CD4-positive, alpha-beta T cell treated with Interleukin-1 beta for 1 hour (primary cell): ENCODE measurements at regions not wholly inside any gene's neighbourhood (a gene's known extent, or its start where the extent isn't known, plus 50 kb on each side); places are given as distances from the start of the nearest gene placed in this dataset.
A peak's percentile ranks its signal among the peaks of the same experiment; 100 is the strongest.
"Not testable (repeated sequence)": the region's sequence is repeated elsewhere in the genome, so short reads cannot be mapped to it uniquely, and the experiment has no call there.

ENCODE experiments used
- DNase-seq, 2 donors: peaks; one replicate each; pipeline ENCODE4 v3.0.0-alpha.2; 2020 to 2022

- no peak for DNase-seq
These were observed 501.0 kb downstream of the SETD4 start for GRCh38 chr21:35559128-35559828.

DNA sequence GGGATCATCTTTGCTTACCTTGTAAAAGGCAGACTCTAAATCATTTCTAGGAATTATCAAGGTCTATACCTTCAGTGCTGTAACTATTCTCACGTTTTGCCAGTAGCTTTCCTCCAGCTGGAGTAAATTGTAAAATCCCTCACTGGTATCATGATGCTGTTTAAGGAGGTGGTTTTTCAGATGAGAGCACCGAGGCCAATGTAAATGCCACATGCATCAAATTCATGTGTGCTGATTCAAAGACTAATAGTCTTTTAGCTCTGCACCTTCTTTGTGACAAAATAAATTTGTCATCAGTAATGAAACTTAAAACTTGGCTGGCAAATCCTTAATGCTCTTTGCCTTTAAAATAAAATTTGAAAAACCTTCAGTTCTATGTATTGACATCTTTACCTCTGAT lies 503.8 kb downstream of the SETD4 start:
- DNase-seq = no peak

DNA sequence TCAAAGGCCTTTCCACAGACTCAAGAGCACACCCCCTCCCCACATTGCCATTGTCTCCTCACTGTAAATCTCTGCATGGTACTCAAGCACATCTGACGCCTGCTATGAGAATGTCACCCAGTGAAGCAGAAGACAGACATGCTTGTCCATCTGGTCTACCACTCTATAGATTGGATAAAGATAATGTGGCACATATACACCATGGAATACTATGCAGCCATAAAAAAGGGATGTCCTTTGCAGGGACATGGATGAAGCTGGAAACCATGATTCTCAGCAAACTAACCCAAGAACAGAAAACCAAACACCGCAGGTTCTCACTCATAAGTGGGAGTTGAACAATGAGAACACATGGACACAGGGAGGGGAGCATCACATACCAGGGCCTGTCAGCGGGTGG lies 503.4 kb upstream of the RUNX1 start:
- not testable (repeated sequence) for DNase-seq

DNA sequence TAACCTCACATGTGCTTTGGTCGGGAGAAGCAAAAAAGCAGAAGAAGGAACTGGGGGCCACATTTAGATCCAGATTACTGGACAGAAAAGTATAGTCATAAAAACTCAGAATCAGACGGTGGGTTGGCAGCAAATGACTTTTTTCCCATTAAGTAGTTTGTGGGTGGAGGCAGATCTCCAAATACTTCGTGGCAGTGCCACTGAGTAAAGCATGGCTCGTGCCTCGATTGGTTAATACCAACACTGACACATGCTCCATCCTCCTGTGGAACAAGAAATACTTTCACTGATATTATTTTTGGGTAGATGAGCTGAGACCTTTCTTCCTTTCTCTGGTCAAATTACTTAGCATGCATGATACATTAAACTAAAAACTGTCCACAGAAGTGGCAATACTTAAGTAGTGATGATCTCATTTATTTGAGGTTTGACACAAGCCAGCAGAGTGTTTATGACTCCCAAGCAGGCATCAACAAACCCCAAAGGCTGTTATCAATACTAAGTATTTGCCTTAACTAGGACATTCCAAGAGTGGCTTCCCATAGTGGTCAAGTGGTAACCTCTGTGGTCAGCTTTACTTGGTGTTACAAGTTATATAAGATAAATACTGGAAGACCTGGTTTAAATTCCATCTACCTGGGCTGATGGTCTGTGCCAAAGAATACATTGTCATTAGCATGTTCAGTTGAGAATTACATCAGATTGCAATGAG lies 500.0 kb upstream of the RUNX1 start:
- no peak for DNase-seq

DNA sequence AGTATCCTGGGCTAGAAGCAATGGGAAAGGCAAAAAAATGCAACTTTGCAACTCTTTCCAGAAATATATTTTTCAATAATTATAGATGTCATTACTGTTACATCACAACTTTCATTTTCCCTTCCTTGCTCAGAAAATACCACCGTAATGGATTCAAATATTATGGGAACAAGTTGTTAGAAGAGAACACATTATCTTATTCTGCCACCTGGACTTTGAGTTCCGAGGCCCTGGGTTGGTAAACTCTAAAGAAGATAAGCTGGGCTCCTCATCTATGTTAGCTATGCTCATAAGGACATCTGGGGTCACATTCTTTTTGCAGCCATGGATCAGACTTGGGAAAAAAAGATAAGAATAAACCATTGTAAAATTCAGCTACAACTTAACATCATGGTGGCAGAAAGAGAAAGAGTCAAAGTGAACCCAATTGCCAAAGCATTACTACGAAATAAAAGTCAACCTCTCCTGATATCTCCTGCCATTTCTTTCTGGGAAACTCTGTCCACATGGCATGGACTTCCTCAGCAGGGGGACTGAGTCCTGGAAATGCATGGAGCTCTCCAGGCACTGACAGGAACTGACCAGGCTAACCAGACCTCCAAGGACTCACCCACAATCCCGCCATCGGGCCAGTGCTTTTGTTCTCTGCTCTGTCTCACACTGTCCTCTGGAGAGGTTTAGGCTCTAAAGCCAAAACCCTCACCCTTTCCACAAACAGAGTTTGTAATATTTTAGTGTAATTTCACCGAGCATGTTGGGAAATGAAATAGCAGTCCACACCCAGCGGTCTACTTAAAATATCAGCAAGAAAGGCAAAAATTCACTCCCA lies 499.1 kb upstream of the RUNX1 start:
- DNase-seq = no peak

DNA sequence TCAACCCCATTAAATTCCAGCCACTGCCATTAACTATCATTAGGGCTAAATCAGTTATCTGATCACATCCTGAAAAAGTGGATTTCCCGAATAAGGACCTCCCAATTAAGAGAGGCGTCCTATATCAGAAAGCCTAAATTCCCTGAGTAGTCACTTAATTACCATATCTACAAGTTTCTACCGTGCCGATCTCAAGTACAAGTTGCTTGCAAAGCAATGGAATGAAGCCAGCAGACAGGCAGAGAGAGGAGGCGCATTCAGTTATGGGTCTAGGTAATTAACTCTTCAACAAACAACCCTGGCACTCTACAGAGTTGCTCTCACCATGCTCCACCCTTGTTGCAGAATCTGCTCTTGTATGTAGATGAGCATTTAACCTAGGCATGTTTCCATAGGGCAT lies 494.6 kb upstream of the RUNX1 start:
- no peak for DNase-seq

GRCh38 chr21:35540950-35541638 lies 492.0 kb upstream of the RUNX1 start:
- no peak for DNase-seq

DNA sequence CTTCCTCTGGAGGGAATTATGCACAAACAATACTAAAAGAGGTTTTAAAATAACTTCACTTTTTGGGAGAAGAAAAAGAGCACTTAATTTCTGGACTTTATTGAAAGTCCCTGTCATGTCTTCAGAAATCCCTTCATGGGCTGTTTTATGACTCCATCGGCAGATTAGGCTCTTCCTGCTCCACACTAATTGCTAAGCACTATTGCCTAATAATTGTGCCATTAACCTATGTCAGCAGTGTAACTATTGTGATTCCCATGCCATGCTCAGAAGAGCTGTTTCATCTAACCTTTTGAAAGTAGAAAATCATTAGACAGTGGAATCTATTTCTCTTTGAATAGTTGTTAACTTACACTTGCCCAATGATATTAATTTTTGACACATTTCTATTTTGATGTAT lies 489.3 kb upstream of the RUNX1 start:
- DNase-seq = no peak

- DNase-seq = no peak
These were observed 488.5 kb upstream of the RUNX1 start for GRCh38 chr21:35537604-35538003.

GRCh38 chr21:35533893-35534292 lies 484.8 kb upstream of the RUNX1 start:
- DNase-seq = no peak

DNA sequence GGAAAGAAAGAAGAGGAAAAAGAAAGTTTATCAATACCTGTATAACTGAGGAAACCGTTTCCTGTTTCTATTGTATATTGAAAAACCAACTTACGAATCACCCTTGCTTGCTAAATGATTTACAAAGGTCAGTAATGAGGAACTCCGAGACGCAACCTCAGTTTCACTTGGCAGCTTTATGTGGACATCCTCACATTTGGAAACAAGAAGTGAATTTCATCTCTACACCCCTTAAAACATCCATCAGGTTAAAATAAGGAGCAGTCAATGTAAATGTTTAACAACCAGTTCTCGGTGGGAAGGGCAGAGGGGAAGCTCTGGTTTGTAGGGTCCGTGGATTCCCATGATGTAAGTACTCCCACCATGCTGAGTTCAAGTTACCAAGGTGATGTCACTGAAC lies 481.7 kb upstream of the RUNX1 start:
- DNase-seq = no peak

GRCh38 chr21:35529171-35529863 lies 480.2 kb upstream of the RUNX1 start:
- peak in 1 of 2 donors; percentile 29 for DNase-seq

DNA sequence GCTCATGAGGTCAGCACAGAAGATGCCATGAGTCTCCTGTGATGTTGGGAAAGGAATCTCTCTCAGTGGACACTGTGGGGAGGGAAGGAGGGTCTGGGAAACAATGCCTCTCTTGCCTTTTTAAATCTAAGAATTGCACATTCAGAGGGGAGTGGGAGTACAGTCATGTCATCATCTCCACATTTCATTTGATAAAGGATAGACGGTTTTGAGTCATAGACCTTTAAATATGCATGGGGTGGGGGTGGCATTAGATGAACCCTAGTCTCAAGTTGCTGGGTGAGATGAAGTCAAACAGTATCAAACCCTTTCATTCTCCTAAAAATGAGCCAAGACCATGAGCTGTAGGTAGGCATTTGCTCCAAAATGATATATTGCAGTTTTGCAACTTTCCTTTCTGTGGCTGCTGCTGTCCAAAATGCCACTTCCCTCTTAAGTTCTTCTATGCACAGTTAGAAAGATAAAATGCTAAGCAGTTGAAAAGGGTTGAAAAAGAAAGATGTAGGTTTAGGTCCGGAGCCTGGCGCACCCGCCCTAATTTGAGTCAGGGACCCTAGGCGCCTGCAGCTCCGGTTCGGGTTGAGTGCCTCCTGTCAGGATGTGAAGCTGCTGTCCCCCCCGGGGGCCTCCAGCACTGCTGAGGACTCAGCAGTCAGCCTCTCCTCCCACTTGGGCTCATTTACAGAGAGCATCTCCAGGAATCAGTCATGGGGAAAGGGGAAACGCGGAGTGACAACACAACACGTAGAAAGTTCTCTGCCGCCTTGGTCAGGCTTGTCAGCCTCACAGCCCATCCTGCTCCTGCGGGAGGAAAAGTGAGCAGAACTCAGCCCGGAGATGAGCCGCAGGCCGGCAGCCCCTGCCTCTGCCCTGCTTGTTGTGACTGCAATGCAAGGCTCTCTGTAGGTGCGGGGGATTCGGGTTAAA lies 479.3 kb upstream of the RUNX1 start:
- DNase-seq = peak; percentile 18 to 33

DNA sequence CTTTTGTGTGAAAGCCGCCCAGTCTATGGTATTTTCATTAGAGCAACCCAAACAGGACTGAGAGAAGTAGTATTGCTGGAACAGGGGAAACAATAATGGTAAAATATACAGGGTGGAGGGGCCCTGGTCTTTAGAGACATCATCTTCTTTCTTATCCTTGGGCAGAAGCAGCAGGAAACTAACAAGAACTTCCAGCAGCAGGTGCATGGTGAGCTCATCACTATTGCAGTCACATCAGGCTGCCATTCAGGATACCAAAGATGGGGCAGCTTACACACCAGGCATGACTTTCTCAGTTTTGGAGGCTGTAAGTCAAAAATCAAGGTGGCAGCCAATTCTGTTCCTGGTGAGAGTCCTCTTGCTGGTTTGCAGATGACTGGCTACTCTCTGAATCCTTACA lies 478.3 kb upstream of the RUNX1 start:
- no peak for DNase-seq

DNA sequence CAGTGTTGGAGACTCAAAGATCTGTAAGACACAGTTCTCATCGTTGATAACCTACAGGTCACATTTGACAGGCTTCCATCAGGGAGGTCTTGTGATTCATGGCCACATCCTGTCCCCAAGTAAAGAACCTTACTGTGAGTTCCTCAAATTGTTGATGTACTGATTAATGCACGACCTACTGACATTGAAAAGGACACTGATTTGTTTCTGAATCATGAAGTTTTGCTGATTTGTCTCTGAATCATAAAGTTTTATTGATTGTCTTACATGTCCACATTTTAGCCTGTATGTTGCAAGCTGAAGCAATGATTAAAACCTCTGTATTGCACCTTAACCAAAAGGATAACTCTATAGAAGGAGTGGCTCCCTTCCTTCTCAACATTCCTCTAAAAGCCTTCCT lies 476.3 kb upstream of the RUNX1 start:
- DNase-seq = peak in 1 of 2 donors; percentile 19

DNA sequence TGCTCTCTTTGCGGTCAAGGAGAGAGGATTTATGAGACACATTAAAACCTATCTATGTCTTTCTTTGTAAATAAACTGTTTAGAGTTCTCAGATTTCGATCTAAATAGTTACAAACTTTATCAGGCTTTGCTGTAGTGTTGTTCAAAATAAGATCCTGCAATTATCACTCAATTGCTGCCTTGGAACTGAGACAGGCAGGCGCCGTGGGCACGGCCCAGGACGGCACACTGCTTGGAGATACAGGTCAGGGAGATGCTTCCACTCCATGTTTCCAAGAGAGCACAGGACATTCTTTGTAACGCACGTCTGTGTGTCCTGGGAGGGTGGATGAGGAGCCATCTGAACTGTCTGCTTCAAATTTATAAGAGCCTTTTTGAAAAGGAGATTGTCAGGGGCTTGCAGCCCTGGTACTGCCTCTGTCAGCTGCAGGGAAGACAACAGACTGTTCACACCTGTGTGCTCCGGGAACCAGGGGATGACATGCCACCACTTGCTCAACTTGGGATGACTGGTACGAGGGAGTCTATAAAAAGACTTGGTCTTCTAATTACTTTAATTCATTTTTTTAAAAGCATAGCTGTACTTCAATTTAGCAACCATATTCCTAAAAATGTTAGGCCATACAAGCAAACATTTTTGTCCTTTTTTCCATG lies 472.9 kb upstream of the RUNX1 start:
- no peak for DNase-seq

GRCh38 chr21:35521293-35521692 lies 472.2 kb upstream of the RUNX1 start:
- DNase-seq = no peak

DNA sequence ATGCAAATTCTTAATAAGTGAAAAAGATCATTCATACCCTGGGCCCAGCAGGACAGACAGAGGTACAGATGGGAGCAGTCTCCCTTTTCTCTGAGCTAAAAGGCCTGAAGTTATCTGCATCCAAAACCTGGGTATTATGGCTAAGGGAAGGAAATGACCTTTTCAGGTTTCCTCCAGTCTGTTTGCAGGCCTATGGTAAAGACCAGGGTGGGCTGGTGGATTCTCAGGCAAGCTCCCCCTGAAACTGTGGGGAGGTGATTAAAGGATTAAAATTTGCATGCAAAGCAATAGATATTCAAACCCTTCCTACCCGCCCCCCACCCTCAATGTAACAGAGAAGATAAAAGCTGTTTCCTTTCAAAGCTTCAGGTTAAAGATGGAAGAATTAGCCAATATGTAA lies 471.8 kb upstream of the RUNX1 start:
- no peak for DNase-seq

GRCh38 chr21:35520302-35520701 lies 471.2 kb upstream of the RUNX1 start:
- no peak for DNase-seq

DNA sequence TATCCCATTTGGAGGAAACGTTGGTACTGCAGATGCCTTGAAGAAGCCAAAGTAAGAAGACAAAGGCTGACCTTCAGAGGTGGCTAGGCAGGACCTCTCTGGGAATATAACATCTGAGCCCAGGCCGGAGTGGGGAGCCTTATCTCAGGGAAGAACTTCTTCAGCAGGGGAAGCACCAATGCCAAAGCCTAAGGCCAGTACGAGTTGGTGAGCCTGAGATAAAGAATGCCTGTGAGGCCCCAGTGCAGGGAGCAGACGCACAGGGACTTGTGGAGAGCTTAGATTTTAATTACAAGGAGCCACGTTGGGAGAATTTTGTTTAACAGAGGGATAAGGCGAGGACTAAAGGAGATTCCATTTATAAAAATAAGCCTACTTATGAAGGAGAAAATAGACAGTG lies 468.8 kb upstream of the RUNX1 start:
- no peak for DNase-seq

DNA sequence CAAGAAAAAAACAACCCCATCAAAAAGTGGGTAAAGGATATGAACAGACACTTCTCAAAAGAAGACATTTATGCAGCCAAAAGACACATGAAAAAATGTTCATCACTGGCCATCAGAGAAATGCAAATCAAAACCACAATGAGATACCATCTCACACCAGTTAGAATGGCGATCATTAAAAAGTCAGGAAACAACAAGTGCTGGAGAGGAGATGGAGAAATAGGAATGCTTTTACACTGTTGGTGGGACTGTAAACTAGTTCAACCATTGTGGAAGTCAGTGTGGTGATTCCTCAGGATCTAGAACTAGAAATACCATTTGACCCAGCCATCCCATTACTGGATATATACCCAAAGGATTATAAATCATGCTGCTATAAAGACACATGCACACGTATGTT lies 467.2 kb upstream of the RUNX1 start:
- DNase-seq = not testable (repeated sequence)
